ENCODE measurements at regions not wholly inside any gene's neighbourhood (a gene's known extent, or its start where the extent isn't known, plus 50 kb on each side); places are given as distances from the start of the nearest gene placed in this dataset.

DNA sequence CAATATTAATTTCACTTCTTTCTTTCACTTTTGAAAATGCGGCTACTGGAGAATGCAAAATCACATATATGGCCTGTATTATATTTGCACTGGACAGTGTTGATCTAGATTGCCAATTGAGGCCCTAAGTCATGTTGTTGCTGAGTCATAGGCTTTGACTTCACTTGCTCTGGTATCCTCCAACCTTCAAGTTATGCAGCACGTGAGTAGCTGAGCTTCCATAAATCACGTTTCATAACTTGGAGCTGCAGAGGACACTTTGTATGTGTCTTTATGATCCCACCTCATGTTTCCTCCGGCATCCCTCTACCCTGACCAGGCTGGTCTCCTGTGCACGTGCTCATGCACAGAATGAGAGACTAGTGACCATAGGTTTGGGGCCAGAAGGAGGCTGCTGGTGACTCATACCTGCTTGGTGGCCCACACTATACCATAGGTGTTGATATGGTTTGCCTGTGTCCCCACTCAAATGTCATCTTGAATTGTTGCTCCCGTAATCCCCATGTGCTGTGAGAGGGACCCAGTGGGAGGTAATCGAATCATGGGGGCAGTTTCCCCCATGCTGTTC, 103.0 kb upstream of the TSPAN2 start:
- TF ChIP-seq CTCF (IDR thresholded peaks at IDR 0.05) (no peak), POLR2A (IDR thresholded peaks at IDR 0.05) (no peak)

All from Peyer's patch (tissue), 4 donors.